Esophagus squamous epithelium (tissue), 4 donors: ENCODE measurements at regions not wholly inside any gene's neighbourhood (a gene's known extent, or its start where the extent isn't known, plus 50 kb on each side); places are given as distances from the start of the nearest gene placed in this dataset.

Experiments
- CTCF ChIP-seq, 6 experiments: fragments of 450-650 bp in 4 of 6; fragments of 200-600 bp in 2 of 6; sonication (generic) in 2 of 6; IDR thresholded peaks; one replicate each; pipeline ENCODE4 v1.5.1; 2016 to 2019; ENCODE audit warnings: antibody characterized with exemption in 6 of 6, mild to moderate bottlenecking in 4 of 6, moderate library complexity in 4 of 6
- POLR2A ChIP-seq, 4 donors: fragments of 450-650 bp; IDR thresholded peaks; one replicate each; pipeline ENCODE4 v1.6.1; 2017; ENCODE audit warnings: antibody characterized with exemption in 4 of 4, mild to moderate bottlenecking in 4 of 4, moderate library complexity in 3 of 4

- TF ChIP-seq CTCF (IDR thresholded peaks at IDR 0.05) (no peak), POLR2A (IDR thresholded peaks at IDR 0.05) (no peak)
These were observed 270.9 kb upstream of the RBMY1B start for GRCh38 chrY:21240221-21240620.
